Heart left ventricle (tissue), 16 donors: ENCODE measurements at regions not wholly inside any gene's neighbourhood (a gene's known extent, or its start where the extent isn't known, plus 50 kb on each side); places are given as distances from the start of the nearest gene placed in this dataset.
"Not testable (repeated sequence)": the region's sequence is repeated elsewhere in the genome, so short reads cannot be mapped to it uniquely, and the experiment has no call there.

Experiments used
- ATAC-seq, 4 donors: fragments of 200-7000 bp; cut with Tn5 transposase; one replicate each; pipeline ENCODE4 v1.9.1; 2020 to 2022; ENCODE audit warnings: moderate library complexity in 4 of 4, mild to moderate bottlenecking in 3 of 4, moderate number of reproducible peaks in 1 of 4
- DNase-seq, 5 donors: peaks; one replicate each; pipeline ENCODE4 v3.0.0-alpha.2; 2020
- H3K27ac ChIP-seq, 12 donors: fragments of 200-600 bp; sonication (generic) in 4 of 12; one replicate each; pipeline versions ENCODE4 v1.5.0 to v1.8.0; 2016 to 2022; ENCODE audit warnings: mild to moderate bottlenecking in 2 of 12
- H3K27me3 ChIP-seq, 9 donors: fragments of 200-600 bp; sonication (generic) in 2 of 9; one replicate each; pipeline versions ENCODE4 v1.5.1 to v1.8.0; 2016 to 2022; ENCODE audit warnings: mild to moderate bottlenecking in 3 of 9
- H3K36me3 ChIP-seq, 9 donors: fragments of 200-600 bp; sonication (generic) in 2 of 9; one replicate each; pipeline versions ENCODE4 v1.5.0 to v1.8.0; 2018 to 2022; ENCODE audit warnings: mild to moderate bottlenecking in 2 of 9
- H3K4me1 ChIP-seq, 12 donors: fragments of 200-600 bp; sonication (generic) in 4 of 12; one replicate each; pipeline versions ENCODE4 v1.5.0 to v1.8.0; 2016 to 2022; ENCODE audit warnings: mild to moderate bottlenecking in 3 of 12
- H3K4me3 ChIP-seq, 12 donors: fragments of 200-600 bp; sonication (generic) in 4 of 12; one replicate each; pipeline versions ENCODE4 v1.5.0 to v1.8.0; 2017 to 2022; ENCODE audit warnings: mild to moderate bottlenecking in 9 of 12, moderate library complexity in 4 of 12
- H3K9me3 ChIP-seq, 12 donors: fragments of 200-600 bp; sonication (generic) in 4 of 12; one replicate each; pipeline versions ENCODE4 v1.5.0 to v1.8.0; 2016 to 2022; ENCODE audit warnings: mild to moderate bottlenecking in 1 of 12
- POLR2A ChIP-seq, 2 donors: fragments of 450-650 bp; IDR thresholded peaks; one replicate each; pipeline ENCODE4 v1.6.1; 2017; ENCODE audit warnings: antibody characterized with exemption in 2 of 2, mild to moderate bottlenecking in 2 of 2, moderate library complexity in 2 of 2
- WGBS, 4 donors: extraction: QIAGEN DNeasy Blood & Tissue Kit in 2 of 4; methylation state at CpG; one replicate each; pipeline versions ENCODE4 v1.1.5 to v1.1.7; 2013 to 2018; 5-methylcytosine and 5-hydroxymethylcytosine counted together
- intact Hi-C, 10 donors: fragments of 100-400 bp; cut with DNase I; formaldehyde crosslinking; loops; one replicate each; pipeline versions ENCODE4 v1.11.1 to v1.14.2; 2022
- TF ChIP-seq, protein P1 (sequence below), 12 donors: fragments of 200-600 bp; sonication (generic) in 4 of 12; IDR thresholded peaks; one replicate each; pipeline versions ENCODE4 v1.5.0 to v1.8.0; 2018 to 2022; ENCODE audit warnings: antibody characterized with exemption in 12 of 12, mild to moderate bottlenecking in 5 of 12
- donor health status: ischemic (EF 13 %, LVEDD 7.1; RV severe dilation, severe dysfunction).
- donor health status: healthy with polysubstance abuse.
- donor health status: DM: no; HTN: yes; CAD: no.
- donor health status: DM: no; HTN: no; CAD: no.
- donor health status: ischemic (EF 25% LVEDD 6.9; RV normal size, moderate dysfunction).
- donor health status: ischemic (EF 25% LVEDD 5.7; RV mildly dilated, moderate dysfunction).
- donor health status: healthy.
- donor health status: DM: yes; HTN: yes; CAD: no.
- donor health status: ischemic (EF 35%, LVEDD 5.7; RV mildly dilated, moderate dysfunction).
- donor health status: nonischemic (EF 11% LVEDD 7.7; RV severe dilation, severe dysfunction).
- donor health status: DM: yes; HTN: yes; CAD: no.
- donor health status: PGD.
- donor health status: ischemic (EF 29% LVEDD 5.4; RV normal size, mild dysfunction).
- donor health status: nonischemic (EF 23%, LVEDD 6.1; RV moderate dilation, normal function).

DNA sequence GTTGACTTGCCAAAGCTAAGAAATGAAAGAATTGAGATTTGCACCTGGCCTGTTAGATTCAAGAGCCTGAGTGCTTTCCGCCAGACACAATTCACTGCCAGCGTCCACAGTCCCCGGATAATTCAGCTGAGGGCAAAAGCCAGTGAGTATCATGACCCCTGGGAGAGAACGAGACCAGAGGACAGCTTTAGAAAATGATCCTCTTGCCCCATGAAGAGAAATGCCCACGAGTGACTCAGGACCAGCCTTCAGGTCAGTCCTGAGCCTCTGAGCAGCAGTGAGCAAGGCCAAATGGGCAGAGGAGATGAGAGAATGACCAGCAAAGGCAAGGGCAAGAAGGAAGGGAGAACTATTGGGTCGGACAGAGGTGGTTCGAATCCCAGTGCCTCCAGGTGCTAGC lies 273.5 kb downstream of the FAM43A start:
- Histone ChIP-seq H3K4me3 (no peak overlapping the region), H3K27ac (no peak overlapping the region), H3K9me3 (no peaks in the 10 kb centered on the region), H3K4me1 (peaks cover 0 to 12% (median 0%) of the 10 kb centered on the region in 12 donors), H3K36me3 (no peaks in the 10 kb centered on the region), H3K27me3 (no peaks in the 10 kb centered on the region)
- ATAC-seq: no peak
- intact Hi-C loops: loop anchor here in 2 of 10 donors (5.0 to 10.0 kb wide), 2 partner anchors 274 to 277 kb away; partner anchors contain the start of gene FAM43A (in 1 of the 2)
- 81 to 93% (median 89%) methylated on average over 7 of the region's 7 CpGs for WGBS, 4 donors
- TF ChIP-seq, protein P1, sequence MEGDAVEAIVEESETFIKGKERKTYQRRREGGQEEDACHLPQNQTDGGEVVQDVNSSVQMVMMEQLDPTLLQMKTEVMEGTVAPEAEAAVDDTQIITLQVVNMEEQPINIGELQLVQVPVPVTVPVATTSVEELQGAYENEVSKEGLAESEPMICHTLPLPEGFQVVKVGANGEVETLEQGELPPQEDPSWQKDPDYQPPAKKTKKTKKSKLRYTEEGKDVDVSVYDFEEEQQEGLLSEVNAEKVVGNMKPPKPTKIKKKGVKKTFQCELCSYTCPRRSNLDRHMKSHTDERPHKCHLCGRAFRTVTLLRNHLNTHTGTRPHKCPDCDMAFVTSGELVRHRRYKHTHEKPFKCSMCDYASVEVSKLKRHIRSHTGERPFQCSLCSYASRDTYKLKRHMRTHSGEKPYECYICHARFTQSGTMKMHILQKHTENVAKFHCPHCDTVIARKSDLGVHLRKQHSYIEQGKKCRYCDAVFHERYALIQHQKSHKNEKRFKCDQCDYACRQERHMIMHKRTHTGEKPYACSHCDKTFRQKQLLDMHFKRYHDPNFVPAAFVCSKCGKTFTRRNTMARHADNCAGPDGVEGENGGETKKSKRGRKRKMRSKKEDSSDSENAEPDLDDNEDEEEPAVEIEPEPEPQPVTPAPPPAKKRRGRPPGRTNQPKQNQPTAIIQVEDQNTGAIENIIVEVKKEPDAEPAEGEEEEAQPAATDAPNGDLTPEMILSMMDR (IDR thresholded peaks at IDR 0.05): no peak
- no peak for DNase-seq

DNA sequence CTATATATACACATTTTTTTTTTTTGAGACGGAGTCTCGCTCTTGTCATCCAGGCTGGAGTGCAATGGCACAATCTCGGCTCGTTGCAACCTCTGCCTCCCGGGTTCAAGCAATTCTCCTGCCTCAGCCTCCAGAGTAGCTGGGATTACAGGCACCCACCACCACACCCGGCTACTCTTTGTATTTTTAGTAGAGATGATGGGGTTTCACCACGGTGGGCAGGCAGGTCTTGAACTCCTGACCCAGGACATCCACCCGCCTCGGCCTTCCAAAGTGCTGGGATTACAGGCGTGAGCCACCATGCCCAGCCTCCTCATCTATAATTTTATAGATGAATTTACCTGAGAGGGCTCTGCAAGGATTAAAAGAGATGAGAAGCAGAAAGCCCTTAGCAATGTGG lies 274.0 kb downstream of the FAM43A start:
- intact Hi-C loops: loop anchor here in 2 of 10 donors (5.0 to 10.0 kb wide), 2 partner anchors 275 to 277 kb away; partner anchors contain the start of gene FAM43A (in 1 of the 2)
- 94 to 97% (median 96%) methylated on average over 10 of the region's 10 CpGs for WGBS, 4 donors
- not testable (repeated sequence) for H3K27me3 ChIP-seq

DNA sequence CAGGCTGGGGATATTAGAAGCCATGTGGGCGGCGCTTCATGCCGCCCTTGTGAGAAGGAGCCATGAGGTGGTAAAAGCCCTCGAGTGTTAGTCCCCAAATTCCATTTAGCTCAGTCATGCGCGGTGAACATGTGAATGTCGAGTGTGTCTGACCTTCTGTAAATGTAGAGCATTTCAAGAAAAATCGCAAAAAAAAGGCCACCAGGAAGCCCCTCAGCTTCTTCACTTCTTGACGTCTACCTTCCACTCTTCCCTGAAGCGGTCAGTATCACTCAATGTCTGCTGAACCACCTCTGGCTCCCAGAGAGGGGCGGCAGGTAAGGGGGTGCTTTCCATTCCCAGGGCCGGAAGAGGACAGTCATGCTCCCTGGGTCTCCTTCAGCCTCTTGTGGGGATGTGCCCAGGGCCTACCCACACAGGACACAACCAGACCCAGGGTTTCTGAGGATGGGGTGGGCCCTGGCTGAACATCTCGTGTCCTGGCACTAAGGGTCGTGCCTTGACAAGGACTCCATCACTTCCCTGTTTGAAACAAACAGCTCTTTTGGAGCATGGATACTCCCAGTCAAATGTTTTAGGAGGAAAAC lies 274.9 kb downstream of the FAM43A start:
- intact Hi-C loops: no loop called here
- Histone ChIP-seq H3K27ac (no peak overlapping the region), H3K4me1 (peaks cover 0 to 12% (median 0%) of the 10 kb centered on the region in 12 donors), H3K9me3 (no peaks in the 10 kb centered on the region), H3K27me3 (no peaks in the 10 kb centered on the region), H3K4me3 (no peak overlapping the region), H3K36me3 (no peaks in the 10 kb centered on the region)
- DNase-seq (no peak), ATAC-seq (no peak)
- TF ChIP-seq, protein P1 (IDR thresholded peaks at IDR 0.05): no peak
- TF ChIP-seq POLR2A (IDR thresholded peaks at IDR 0.05): no peak
- 88 to 94% (median 93%) methylated on average over 14 of the region's 14 CpGs for WGBS, 4 donors

More for the DNA sequence above, 274.0 kb downstream of the FAM43A start:
- peaks cover 0 to 12% (median 0%) of the 10 kb centered on the region in 12 donors for H3K4me1 ChIP-seq
- H3K9me3 ChIP-seq, H3K27ac ChIP-seq, H3K4me3 ChIP-seq, ATAC-seq, H3K36me3 ChIP-seq, DNase-seq: not testable (repeated sequence)

DNA sequence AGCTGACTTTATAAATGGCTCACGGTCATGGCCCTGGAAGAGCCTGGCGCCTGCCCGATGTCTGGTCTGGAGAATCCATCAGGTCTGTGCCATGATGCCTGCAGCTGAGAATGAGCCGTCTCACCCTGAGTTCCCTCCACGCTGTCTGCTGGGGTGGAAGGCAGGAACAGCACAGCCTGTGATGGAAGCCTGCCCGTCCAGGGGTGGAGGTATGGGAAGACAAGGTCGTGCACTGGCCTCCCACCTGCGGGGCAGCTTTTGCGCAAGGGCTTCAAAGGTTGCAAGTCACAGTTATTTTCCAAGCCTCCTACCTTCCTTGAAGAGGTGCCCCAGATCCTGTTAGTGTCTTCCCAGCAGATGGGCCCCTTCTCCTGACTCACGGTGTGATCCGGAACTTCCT lies 275.5 kb downstream of the FAM43A start:
- H3K4me3 ChIP-seq: no peak overlapping the region
- H3K9me3 ChIP-seq: no peaks in the 10 kb centered on the region
- peak overlapping the region in 3 of 12 donors; percentile 29 to 52 (median 46) for H3K27ac ChIP-seq
- intact Hi-C loops: no loop called here
- H3K36me3 ChIP-seq: no peaks in the 10 kb centered on the region
- no peak for DNase-seq
- no peak for ATAC-seq
- peaks cover 0 to 12% (median 0%) of the 10 kb centered on the region in 12 donors for H3K4me1 ChIP-seq
- TF ChIP-seq POLR2A (IDR thresholded peaks at IDR 0.05): no peak
- TF ChIP-seq, protein P1 (IDR thresholded peaks at IDR 0.05): no peak
- WGBS, 4 donors: 88 to 95% (median 91%) methylated on average over 6 to 11 of the region's 11 CpGs
- no peaks in the 10 kb centered on the region for H3K27me3 ChIP-seq

DNA sequence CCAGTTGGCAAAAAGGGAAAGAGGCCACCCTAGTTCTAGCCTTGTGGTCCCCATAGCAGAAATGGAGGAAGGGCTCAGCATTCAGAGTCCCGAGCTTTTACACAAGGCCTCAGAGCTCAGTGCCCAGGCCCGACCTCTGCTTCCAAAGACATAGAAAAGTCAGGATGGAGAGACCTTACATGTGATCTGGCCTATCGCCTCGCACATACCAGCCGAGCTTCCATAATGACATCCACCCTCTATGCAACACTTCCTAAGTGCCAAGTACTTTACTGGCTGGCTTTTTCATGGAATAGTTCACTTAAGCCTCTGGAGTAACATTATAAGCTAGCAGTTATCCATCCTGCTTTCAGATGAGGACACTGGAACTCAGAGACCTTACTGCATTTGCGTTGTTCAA lies 275.9 kb downstream of the FAM43A start:
- peak overlapping the region in 3 of 12 donors; percentile 29 to 52 (median 52) for H3K27ac ChIP-seq
- H3K27me3 ChIP-seq: no peaks in the 10 kb centered on the region
- H3K4me1 ChIP-seq: peaks cover 0 to 12% (median 0%) of the 10 kb centered on the region in 12 donors
- DNase-seq (peak in 2 of 5 donors; percentile 18 to 20), ATAC-seq (peak; percentile 38 to 77 (median 46))
- no peaks in the 10 kb centered on the region for H3K9me3 ChIP-seq
- TF ChIP-seq POLR2A (IDR thresholded peaks at IDR 0.05): no peak
- TF ChIP-seq, protein P1 (IDR thresholded peaks at IDR 0.05): no peak
- H3K36me3 ChIP-seq: no peaks in the 10 kb centered on the region
- no peak overlapping the region for H3K4me3 ChIP-seq
- WGBS, 4 donors: 57 to 65% (median 59%) methylated on average over 6 of the region's 6 CpGs
- intact Hi-C loops: no loop called here
